Neuronal stem cell (in vitro differentiated cells): ENCODE measurements at regions not wholly inside any gene's neighbourhood (a gene's known extent, or its start where the extent isn't known, plus 50 kb on each side); places are given as distances from the start of the nearest gene placed in this dataset.
"Not testable (repeated sequence)": the region's sequence is repeated elsewhere in the genome, so short reads cannot be mapped to it uniquely, and the experiment has no call there.

Experiments
- DNase-seq: peaks from one replicate; pipeline ENCODE4 v3.0.0-alpha.2; 2013; ENCODE audit warnings: low spot score
- H2AFZ ChIP-seq: one replicate; pipeline ENCODE4 v1.6.1; 2013; ENCODE audit warnings: mild to moderate bottlenecking, low read length, inconsistent platforms
- H2AK5ac ChIP-seq: 2 replicates; pipeline ENCODE4 v1.6.1; 2013; ENCODE audit warnings: low read depth, mild to moderate bottlenecking, inconsistent platforms, low read length, moderate library complexity, mixed read lengths
- H2BK120ac ChIP-seq: 2 replicates; pipeline ENCODE4 v1.6.1; 2013; ENCODE audit warnings: low read depth, mild to moderate bottlenecking, inconsistent platforms, low read length, moderate library complexity, mixed read lengths
- H2BK12ac ChIP-seq: one replicate; pipeline ENCODE4 v1.6.1; 2013; ENCODE audit warnings: low read length, inconsistent platforms
- H2BK15ac ChIP-seq: 2 replicates; pipeline ENCODE4 v1.6.1; 2013; ENCODE audit warnings: mild to moderate bottlenecking, low read length, inconsistent platforms, mixed read lengths
- H2BK5ac ChIP-seq: one replicate; pipeline ENCODE4 v1.6.1; 2013; ENCODE audit warnings: inconsistent platforms, mild to moderate bottlenecking, low read length, moderate library complexity
- H3K14ac ChIP-seq: one replicate; pipeline ENCODE4 v1.6.1; 2013; ENCODE audit warnings: low read length, inconsistent platforms
- H3K18ac ChIP-seq: 2 replicates; pipeline ENCODE4 v1.6.1; 2013; ENCODE audit warnings: low read length, inconsistent platforms
- H3K23ac ChIP-seq: 2 replicates; pipeline ENCODE4 v1.6.1; 2013; ENCODE audit warnings: low read depth, mild to moderate bottlenecking, mixed read lengths, low read length, inconsistent platforms; ENCODE audit not compliant: poor library complexity
- H3K27ac ChIP-seq: replicated peaks from 3 replicates; pipeline ENCODE4 v1.5.1; 2013; ENCODE audit warnings: low read length, inconsistent platforms
- H3K27me3 ChIP-seq, 3 experiments: 2 replicates each; pipeline ENCODE4 v1.6.1; 2013; ENCODE audit warnings: low read length in 3 of 3, mild to moderate bottlenecking in 2 of 3, inconsistent platforms in 1 of 3, low read depth in 1 of 3, mixed read lengths in 1 of 3, moderate library complexity in 1 of 3; ENCODE audit not compliant: control insufficient read depth in 3 of 3, insufficient read depth in 3 of 3
- H3K36me3 ChIP-seq, 2 donors: replicated peaks in 1 of 2; 2 replicates each; pipeline ENCODE4 v1.6.1; 2013; ENCODE audit warnings: low read length in 2 of 2; ENCODE audit not compliant: control insufficient read depth in 2 of 2, insufficient read depth in 2 of 2
- H3K4ac ChIP-seq: 2 replicates; pipeline ENCODE4 v1.6.1; 2013; ENCODE audit warnings: inconsistent platforms, mild to moderate bottlenecking, low read length, moderate library complexity
- H3K4me1 ChIP-seq, 2 donors: 1 replicate in 1 of 2; 2 replicates in 1 of 2; pipeline ENCODE4 v1.6.1; 2013; ENCODE audit warnings: low read length in 2 of 2, low read depth in 1 of 2; ENCODE audit not compliant: control insufficient read depth in 2 of 2, insufficient read depth in 1 of 2
- H3K4me2 ChIP-seq: one replicate; pipeline ENCODE4 v1.6.1; 2013; ENCODE audit warnings: mild to moderate bottlenecking, low read length, inconsistent platforms; ENCODE audit not compliant: insufficient read depth, poor library complexity, severe bottlenecking
- H3K4me3 ChIP-seq, 2 donors: 2 replicates each; pipeline ENCODE4 v1.5.1; 2013; ENCODE audit warnings: low read length in 2 of 2, mild to moderate bottlenecking in 2 of 2, inconsistent platforms in 1 of 2, moderate library complexity in 1 of 2
- H3K79me1 ChIP-seq: one replicate; pipeline ENCODE4 v1.6.1; 2013; ENCODE audit warnings: low read depth, mild to moderate bottlenecking, inconsistent platforms, low read length, moderate library complexity
- H3K9ac ChIP-seq: one replicate; pipeline ENCODE4 v1.6.1; 2013; ENCODE audit warnings: mild to moderate bottlenecking, low read depth, low read length, inconsistent platforms; ENCODE audit not compliant: poor library complexity
- H3K9me3 ChIP-seq, 2 donors: replicated peaks in 1 of 2; 2 replicates each; pipeline versions ENCODE3 to v1.6.1; 2013; ENCODE audit warnings: low read length in 2 of 2, mild to moderate bottlenecking in 2 of 2, inconsistent platforms in 1 of 2, low read depth in 1 of 2, mixed read lengths in 1 of 2, moderate library complexity in 1 of 2; ENCODE audit not compliant: control insufficient read depth in 2 of 2, insufficient read depth in 1 of 2
- H4K8ac ChIP-seq: one replicate; pipeline ENCODE4 v1.6.1; 2013; ENCODE audit warnings: low read depth, mild to moderate bottlenecking, inconsistent platforms, low read length, moderate library complexity
- H4K91ac ChIP-seq: one replicate; pipeline ENCODE4 v1.6.1; 2013; ENCODE audit warnings: low read length, low read depth, mild to moderate bottlenecking, inconsistent platforms; ENCODE audit not compliant: poor library complexity
- whole genome bisulfite sequencing, 2 donors: extraction: QIAGEN DNeasy Blood & Tissue Kit; methylation state at CpG; one replicate each; pipeline ENCODE4 v1.1.7; 2013; ENCODE audit warnings: missing lambda C conversion rate in 2 of 2, mixed read lengths in 1 of 2; ENCODE audit not compliant: insufficient read length in 2 of 2, insufficient replicate concordance in 1 of 2; ENCODE audit errors: extremely low coverage in 2 of 2; 5-methylcytosine and 5-hydroxymethylcytosine counted together

DNA sequence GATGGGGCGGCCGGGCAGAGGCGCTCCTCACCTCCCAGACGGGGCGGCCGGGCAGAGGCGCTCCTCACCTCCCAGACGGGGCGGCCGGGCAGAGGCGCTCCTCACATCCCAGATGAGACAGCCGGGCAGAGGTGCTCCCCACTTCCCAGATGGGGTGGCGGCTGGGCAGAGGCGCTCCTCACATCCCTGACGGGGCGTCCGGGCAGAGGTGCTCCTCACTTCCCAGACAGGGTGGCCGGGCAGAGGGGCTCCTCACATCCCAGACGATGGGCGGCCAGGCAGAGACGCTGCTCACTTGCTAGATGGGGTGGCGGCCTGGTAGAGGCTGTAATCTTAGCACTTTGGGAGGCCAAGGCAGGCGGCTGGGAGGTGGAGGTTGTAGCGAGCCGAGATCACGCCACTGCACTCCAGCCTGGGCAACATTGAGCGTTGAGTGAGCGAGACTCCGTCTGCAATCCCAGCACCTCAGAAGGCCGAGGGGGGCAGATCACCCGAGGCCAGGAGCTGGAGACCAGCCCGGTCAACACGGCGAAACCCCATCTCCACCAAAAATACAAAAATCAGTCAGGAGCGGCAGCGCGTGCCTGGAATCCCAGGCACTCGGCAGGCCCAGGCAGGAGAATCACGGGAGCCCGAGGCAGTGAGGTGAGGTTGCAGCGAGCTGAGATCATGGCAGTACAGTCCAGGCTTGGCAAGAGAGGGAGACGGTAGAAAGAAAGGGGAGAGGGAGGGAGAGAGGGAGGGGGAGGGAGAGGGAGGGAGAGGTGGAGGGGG is 141.4 kb downstream of the SMC2 start:
- not testable (repeated sequence) for H3K27me3 ChIP-seq, H3K18ac ChIP-seq, H3K4me3 ChIP-seq, H3K36me3 ChIP-seq, H2AFZ ChIP-seq, H3K23ac ChIP-seq, H3K9ac ChIP-seq, H2BK120ac ChIP-seq, H3K27ac ChIP-seq, H4K8ac ChIP-seq, H2BK15ac ChIP-seq, H3K9me3 ChIP-seq, DNase-seq, H2BK5ac ChIP-seq, H2BK12ac ChIP-seq, H3K4me1 ChIP-seq, H4K91ac ChIP-seq, H3K79me1 ChIP-seq, H2AK5ac ChIP-seq, H3K4ac ChIP-seq, H3K4me2 ChIP-seq
- WGBS, 2 donors: no CpG with 5 or more reads among the region's 42 CpGs
- H3K14ac ChIP-seq: peak overlapping the region; percentile 38

DNA sequence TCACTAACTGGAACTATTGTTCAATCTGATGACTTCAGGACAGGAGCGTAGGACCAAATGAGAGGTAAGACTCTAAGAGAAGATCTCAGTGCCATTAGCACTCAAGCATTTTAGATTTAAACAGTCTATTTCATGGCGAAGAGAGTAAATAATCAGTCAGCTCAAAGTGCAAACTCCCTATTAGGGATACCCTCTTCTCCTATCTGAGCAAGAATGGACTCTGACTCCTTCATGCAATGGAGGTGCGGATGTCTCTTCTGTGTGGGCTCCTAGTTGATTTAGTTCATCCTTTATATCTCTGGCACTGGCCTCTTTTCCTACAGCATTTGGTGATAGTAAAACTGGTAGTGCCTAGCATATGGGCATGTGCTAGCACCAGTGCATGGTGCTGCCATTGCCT is 144.6 kb downstream of the SMC2 start:
- Histone ChIP-seq H2BK12ac (no peak overlapping the region), H2BK15ac (no peak overlapping the region), H2BK120ac (no peak overlapping the region), H3K4me2 (no peak overlapping the region), H3K27ac (no peak overlapping the region), H2AFZ (no peak overlapping the region), H3K9ac (no peak overlapping the region), H3K23ac (no peak overlapping the region), H3K4ac (no peak overlapping the region), H4K8ac (no peak overlapping the region), H3K4me3 (no peak overlapping the region), H3K36me3 (no peaks in the 10 kb centered on the region), H3K79me1 (no peaks in the 10 kb centered on the region), H2AK5ac (no peak overlapping the region), H3K4me1 (no peaks in the 10 kb centered on the region), H3K27me3 (peaks cover 0 to 3% (median 0%) of the 10 kb centered on the region in 3 experiments), H4K91ac (no peak overlapping the region), H3K14ac (no peak overlapping the region), H3K18ac (no peak overlapping the region), H3K9me3 (no peaks in the 10 kb centered on the region), H2BK5ac (no peak overlapping the region)
- WGBS, 2 donors: no CpG with 5 or more reads among the region's 3 CpGs
- no peak for DNase-seq

DNA sequence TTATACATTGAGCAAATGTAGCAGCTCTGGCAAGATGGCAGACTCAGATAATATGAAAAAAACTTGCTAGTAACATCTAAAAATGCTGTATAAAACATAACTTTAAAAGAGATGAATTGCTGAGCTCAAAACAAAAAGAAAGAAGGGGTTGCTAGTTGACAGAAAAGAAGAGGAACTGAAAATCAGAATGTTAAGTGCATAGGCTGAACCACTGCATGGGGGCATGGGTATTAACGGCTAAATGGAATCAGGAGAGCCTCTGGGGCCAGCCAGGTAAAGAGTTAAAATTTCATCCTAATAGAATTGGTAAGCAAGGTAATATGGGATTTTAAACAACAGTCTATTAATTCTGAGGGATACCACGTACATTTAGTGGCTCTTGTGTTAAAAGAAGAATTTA is 146.8 kb downstream of the SMC2 start:
- Histone ChIP-seq H2BK120ac (no peak overlapping the region), H3K27ac (no peak overlapping the region), H3K79me1 (no peaks in the 10 kb centered on the region), H3K9me3 (no peaks in the 10 kb centered on the region), H3K9ac (no peak overlapping the region), H3K4me3 (no peak overlapping the region), H3K4me1 (no peaks in the 10 kb centered on the region), H2AK5ac (no peak overlapping the region), H3K27me3 (peaks cover 0 to 3% (median 0%) of the 10 kb centered on the region in 3 experiments), H3K4me2 (no peak overlapping the region), H4K91ac (no peak overlapping the region), H3K18ac (no peak overlapping the region), H2BK12ac (no peak overlapping the region), H2BK15ac (no peak overlapping the region), H3K23ac (no peak overlapping the region), H2AFZ (no peak overlapping the region), H2BK5ac (no peak overlapping the region), H3K14ac (no peak overlapping the region), H3K4ac (no peak overlapping the region), H3K36me3 (no peaks in the 10 kb centered on the region), H4K8ac (no peak overlapping the region)
- DNase-seq: no peak
- no CpG with 5 or more reads among the region's 2 CpGs for WGBS, 2 donors

DNA sequence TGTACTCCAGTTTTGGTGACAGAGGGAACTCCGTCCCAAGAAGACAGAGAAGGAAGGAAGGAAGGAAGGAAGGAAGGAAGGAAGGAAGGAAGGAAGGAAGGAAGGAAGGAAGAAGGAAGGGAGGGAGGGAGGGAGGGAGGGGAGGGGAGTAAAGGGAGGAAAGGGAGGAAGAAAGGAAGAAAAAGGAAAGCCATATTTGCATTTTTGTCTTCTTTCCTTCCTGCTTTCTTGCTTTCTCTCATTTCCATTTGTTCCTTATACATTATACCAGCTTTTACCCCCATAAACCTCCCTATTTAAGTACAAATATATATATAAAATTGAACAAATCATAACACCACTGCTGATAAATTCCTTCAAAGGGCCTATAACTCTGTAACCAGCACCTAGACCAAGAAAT is 151.8 kb downstream of the SMC2 start:
- Histone ChIP-seq H3K4me1 (no peaks in the 10 kb centered on the region), H4K8ac (no peak overlapping the region), H3K79me1 (no peaks in the 10 kb centered on the region), H3K27me3 (no peaks in the 10 kb centered on the region), H2BK15ac (no peak overlapping the region), H3K4me2 (no peak overlapping the region), H3K9ac (no peak overlapping the region), H2BK120ac (no peak overlapping the region), H2BK12ac (no peak overlapping the region), H3K36me3 (no peaks in the 10 kb centered on the region), H2AK5ac (no peak overlapping the region), H3K27ac (no peak overlapping the region), H3K4ac (no peak overlapping the region), H3K4me3 (no peak overlapping the region), H3K14ac (no peak overlapping the region), H3K9me3 (no peaks in the 10 kb centered on the region), H4K91ac (no peak overlapping the region), H2BK5ac (no peak overlapping the region), H3K23ac (no peak overlapping the region), H3K18ac (no peak overlapping the region), H2AFZ (no peak overlapping the region)
- no peak for DNase-seq
- WGBS, 2 donors: no CpG with 5 or more reads among the region's 1 CpG
